Globus pallidus (tissue), 1 donor: ENCODE measurements at regions not wholly inside any gene's neighbourhood (a gene's known extent, or its start where the extent isn't known, plus 50 kb on each side); places are given as distances from the start of the nearest gene placed in this dataset.

Experiments
- DNase-seq: peaks from one replicate; pipeline ENCODE4 v3.0.0-alpha.2; 2015; ENCODE audit warnings: low spot score

GRCh38 chr11:110928391-110928790 is 216.2 kb upstream of the ARHGAP20 start:
- no peak for DNase-seq

- DNase-seq: no peak
Observed at GRCh38 chr11:110921742-110922521, 209.7 kb upstream of the ARHGAP20 start.

- no peak for DNase-seq
Observed at GRCh38 chr11:110919241-110919922, 207.1 kb upstream of the ARHGAP20 start.

GRCh38 chr11:110918351-110918750 is 206.1 kb upstream of the ARHGAP20 start:
- DNase-seq: no peak

- DNase-seq: no peak
Observed at GRCh38 chr11:110912437-110912836, 200.2 kb upstream of the ARHGAP20 start.

GRCh38 chr11:110910384-110910783 is 198.1 kb upstream of the ARHGAP20 start:
- no peak for DNase-seq

- DNase-seq: no peak
Observed at GRCh38 chr11:110909336-110909735, 197.1 kb upstream of the ARHGAP20 start.

GRCh38 chr11:110908401-110909105 is 196.3 kb upstream of the ARHGAP20 start:
- no peak for DNase-seq

GRCh38 chr11:110907629-110908028 is 195.4 kb upstream of the ARHGAP20 start:
- DNase-seq: no peak

GRCh38 chr11:110903830-110904229 is 191.6 kb upstream of the ARHGAP20 start:
- DNase-seq: no peak

- DNase-seq: no peak
Observed at GRCh38 chr11:110903378-110903777, 191.1 kb upstream of the ARHGAP20 start.

- DNase-seq: no peak
Observed at GRCh38 chr11:110901441-110901840, 189.2 kb upstream of the ARHGAP20 start.

GRCh38 chr11:110900426-110900825 is 188.2 kb upstream of the ARHGAP20 start:
- no peak for DNase-seq

- no peak for DNase-seq
Observed at GRCh38 chr11:110897035-110897434, 184.8 kb upstream of the ARHGAP20 start.

GRCh38 chr11:110896358-110896757 is 184.1 kb upstream of the ARHGAP20 start:
- no peak for DNase-seq

GRCh38 chr11:110894224-110894623 is 182.0 kb upstream of the ARHGAP20 start:
- no peak for DNase-seq

GRCh38 chr11:110892741-110893285 is 180.6 kb upstream of the ARHGAP20 start:
- DNase-seq: no peak

GRCh38 chr11:110891411-110891810 is 179.2 kb upstream of the ARHGAP20 start:
- no peak for DNase-seq

- DNase-seq: no peak
Observed at GRCh38 chr11:110890995-110891394, 178.8 kb upstream of the ARHGAP20 start.

GRCh38 chr11:110886288-110886970 is 174.2 kb upstream of the ARHGAP20 start:
- DNase-seq: no peak

GRCh38 chr11:110883256-110883655 is 171.0 kb upstream of the ARHGAP20 start:
- DNase-seq: peak; percentile 47

- DNase-seq: no peak
Observed at GRCh38 chr11:110878513-110878912, 166.3 kb upstream of the ARHGAP20 start.
